ENCODE measurements at regions not wholly inside any gene's neighbourhood (a gene's known extent, or its start where the extent isn't known, plus 50 kb on each side); places are given as distances from the start of the nearest gene placed in this dataset.

DNA sequence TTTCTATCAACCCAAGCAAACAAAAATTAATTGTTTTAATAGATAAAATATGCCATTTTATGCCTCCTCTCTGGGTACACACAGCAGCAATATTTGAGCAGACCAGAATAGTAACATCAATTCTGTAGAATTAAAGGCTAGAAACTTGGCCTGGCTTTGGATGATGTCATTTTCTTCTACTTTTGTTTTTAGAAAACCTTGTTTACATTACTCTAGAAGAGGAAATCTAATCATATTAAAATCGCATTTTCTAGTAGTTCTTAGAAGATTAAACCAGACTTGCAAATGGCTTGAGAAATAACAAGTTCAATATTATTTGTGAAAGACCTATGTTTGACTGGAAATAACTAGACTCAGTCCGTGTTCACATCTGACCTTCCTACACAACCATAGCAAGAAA, 102.3 kb upstream of the RFX8 start:
- intact Hi-C loops (cut with DNase I; ENCODE audit: low total_unique reads): no loop called here
- Histone ChIP-seq H3K9me3 (no peaks in the 10 kb centered on the region), H3K27ac (no peak overlapping the region), H3K4me1 (no peaks in the 10 kb centered on the region), H3K36me3 (no peaks in the 10 kb centered on the region), H3K27me3 (no peaks in the 10 kb centered on the region), H3K4me3 (no peak overlapping the region)
- in situ Hi-C loops (cut with MboI; ENCODE audit: low pct_ligation_motif_present in 1 of 4, low pct_unique_long_range_greater_than_20kb in 1 of 4, low sequenced_read_pairs in 3 of 4): no loop called here
- WGBS, 2 donors (ENCODE audit: low coverage in 1 of 2): 51 to 60% methylated on average over 2 of the region's 2 CpGs
- no peak for TF ChIP-seq POLR2A (IDR thresholded peaks at IDR 0.05)
- TF ChIP-seq, protein P1, sequence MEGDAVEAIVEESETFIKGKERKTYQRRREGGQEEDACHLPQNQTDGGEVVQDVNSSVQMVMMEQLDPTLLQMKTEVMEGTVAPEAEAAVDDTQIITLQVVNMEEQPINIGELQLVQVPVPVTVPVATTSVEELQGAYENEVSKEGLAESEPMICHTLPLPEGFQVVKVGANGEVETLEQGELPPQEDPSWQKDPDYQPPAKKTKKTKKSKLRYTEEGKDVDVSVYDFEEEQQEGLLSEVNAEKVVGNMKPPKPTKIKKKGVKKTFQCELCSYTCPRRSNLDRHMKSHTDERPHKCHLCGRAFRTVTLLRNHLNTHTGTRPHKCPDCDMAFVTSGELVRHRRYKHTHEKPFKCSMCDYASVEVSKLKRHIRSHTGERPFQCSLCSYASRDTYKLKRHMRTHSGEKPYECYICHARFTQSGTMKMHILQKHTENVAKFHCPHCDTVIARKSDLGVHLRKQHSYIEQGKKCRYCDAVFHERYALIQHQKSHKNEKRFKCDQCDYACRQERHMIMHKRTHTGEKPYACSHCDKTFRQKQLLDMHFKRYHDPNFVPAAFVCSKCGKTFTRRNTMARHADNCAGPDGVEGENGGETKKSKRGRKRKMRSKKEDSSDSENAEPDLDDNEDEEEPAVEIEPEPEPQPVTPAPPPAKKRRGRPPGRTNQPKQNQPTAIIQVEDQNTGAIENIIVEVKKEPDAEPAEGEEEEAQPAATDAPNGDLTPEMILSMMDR (IDR thresholded peaks at IDR 0.05): no peak
- no peak for TF ChIP-seq EP300 (IDR thresholded peaks at IDR 0.05; ENCODE audit: low read depth)
- TF ChIP-seq POLR2AphosphoS5 (IDR thresholded peaks at IDR 0.05): no peak
- no peak for DNase-seq

DNA sequence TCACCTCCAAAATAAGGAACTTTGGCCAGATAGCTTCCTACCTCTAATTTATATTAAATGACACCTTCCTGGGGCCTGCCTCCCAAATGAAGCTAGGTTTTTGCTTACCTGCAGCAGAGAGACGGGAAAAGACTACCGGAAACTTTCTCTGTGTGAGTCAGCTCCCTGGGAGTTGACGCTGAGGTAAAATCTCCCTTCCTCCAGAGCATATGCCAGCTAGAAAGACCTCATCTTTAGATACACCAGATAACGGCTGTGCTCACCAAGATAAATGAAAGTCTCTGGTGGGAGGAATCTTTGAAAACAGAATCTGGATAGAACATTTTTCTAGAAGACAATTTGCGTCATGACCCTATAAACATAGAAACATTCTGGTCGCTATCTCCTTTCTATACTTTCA, 99.7 kb upstream of the RFX8 start:
- no peaks in the 10 kb centered on the region for H3K9me3 ChIP-seq
- TF ChIP-seq EP300 (IDR thresholded peaks at IDR 0.05; ENCODE audit: low read depth) (no peak), POLR2A (IDR thresholded peaks at IDR 0.05) (no peak), POLR2AphosphoS5 (IDR thresholded peaks at IDR 0.05) (no peak)
- TF ChIP-seq, protein P1 (IDR thresholded peaks at IDR 0.05): no peak
- in situ Hi-C loops (cut with MboI; ENCODE audit: low pct_ligation_motif_present in 1 of 4, low pct_unique_long_range_greater_than_20kb in 1 of 4, low sequenced_read_pairs in 3 of 4) (no loop called here), intact Hi-C loops (cut with DNase I; ENCODE audit: low total_unique reads) (no loop called here)
- H3K4me1 ChIP-seq: no peaks in the 10 kb centered on the region
- WGBS, 2 donors (ENCODE audit: low coverage in 1 of 2): 93 to 96% methylated on average over 3 to 6 of the region's 6 CpGs
- no peaks in the 10 kb centered on the region for H3K27me3 ChIP-seq
- H3K27ac ChIP-seq: no peak overlapping the region
- H3K36me3 ChIP-seq: no peaks in the 10 kb centered on the region
- DNase-seq: no peak
- H3K4me3 ChIP-seq: no peak overlapping the region

DNA sequence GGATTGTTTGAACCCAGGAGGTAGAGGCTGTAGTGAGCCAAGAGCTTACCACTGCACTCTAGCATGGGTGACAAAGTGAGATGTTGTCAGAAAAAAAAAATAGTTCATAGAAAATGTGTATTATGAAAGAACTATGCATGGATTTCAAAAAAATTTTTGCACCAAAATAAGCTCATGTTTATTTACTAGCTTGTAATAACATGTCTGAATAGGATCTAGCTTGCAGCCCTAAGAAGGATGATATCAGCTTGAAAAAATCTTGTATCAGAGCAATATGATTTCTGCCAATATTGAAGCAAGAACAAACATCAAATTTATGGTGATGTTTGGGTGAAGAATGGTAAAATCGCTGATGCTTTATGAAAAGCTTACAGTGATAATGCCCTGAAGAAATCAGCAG, 97.0 kb upstream of the RFX8 start:
- no peaks in the 10 kb centered on the region for H3K36me3 ChIP-seq
- in situ Hi-C loops (cut with MboI; ENCODE audit: low pct_ligation_motif_present in 1 of 4, low pct_unique_long_range_greater_than_20kb in 1 of 4, low sequenced_read_pairs in 3 of 4) (no loop called here), intact Hi-C loops (cut with DNase I; ENCODE audit: low total_unique reads) (no loop called here)
- TF ChIP-seq, protein P1 (IDR thresholded peaks at IDR 0.05): no peak
- TF ChIP-seq POLR2A (IDR thresholded peaks at IDR 0.05) (no peak), EP300 (IDR thresholded peaks at IDR 0.05; ENCODE audit: low read depth) (no peak), POLR2AphosphoS5 (IDR thresholded peaks at IDR 0.05) (no peak)
- no peaks in the 10 kb centered on the region for H3K9me3 ChIP-seq
- no peaks in the 10 kb centered on the region for H3K27me3 ChIP-seq
- 79% methylated on average over 1 of the region's 1 CpG; no CpG with 5 or more reads in 1 of the 2 donors for WGBS, 2 donors (ENCODE audit: low coverage in 1 of 2)
- DNase-seq: no peak
- H3K27ac ChIP-seq: no peak overlapping the region
- H3K4me1 ChIP-seq: peaks cover 0 to under 1% (median 0%) of the 10 kb centered on the region in 4 donors
- no peak overlapping the region for H3K4me3 ChIP-seq

DNA sequence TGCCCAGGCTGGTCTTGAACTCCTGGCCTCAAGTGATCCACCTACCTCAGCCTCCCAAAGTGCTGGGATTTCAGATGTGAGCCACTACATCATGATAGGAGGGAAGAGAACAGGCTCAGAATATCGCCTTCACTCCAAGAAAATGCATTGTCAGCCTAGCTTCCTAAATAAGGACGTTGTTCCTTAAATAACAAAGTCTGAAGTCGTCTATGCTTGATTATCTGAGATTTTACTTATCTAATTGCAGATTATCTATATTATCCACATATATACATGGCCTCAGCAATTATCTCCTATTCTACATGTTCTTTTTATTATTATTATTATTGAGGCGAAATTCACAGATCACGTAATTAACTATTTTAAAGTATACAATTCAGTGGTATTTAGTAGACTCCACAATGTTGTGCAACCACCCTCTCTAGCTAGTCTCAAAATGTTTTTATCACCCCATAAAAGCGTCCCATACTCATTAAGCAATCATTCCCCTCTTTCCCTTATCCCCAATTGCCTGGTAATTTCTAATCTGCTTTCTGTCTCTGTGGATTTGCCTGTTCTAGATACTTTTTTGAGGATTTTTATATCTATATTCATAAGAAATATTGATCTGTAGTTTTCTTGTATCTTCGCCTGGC, 95.1 kb upstream of the RFX8 start:
- Histone ChIP-seq H3K9me3 (no peaks in the 10 kb centered on the region), H3K27ac (no peak overlapping the region), H3K27me3 (peaks cover 6% of the 10 kb centered on the region), H3K4me1 (peaks cover 0 to 7% (median 0%) of the 10 kb centered on the region in 4 donors), H3K36me3 (no peaks in the 10 kb centered on the region), H3K4me3 (no peak overlapping the region)
- 66 to 74% methylated on average over 7 of the region's 7 CpGs for WGBS, 2 donors (ENCODE audit: low coverage in 1 of 2)
- intact Hi-C loops (cut with DNase I; ENCODE audit: low total_unique reads) (no loop called here), in situ Hi-C loops (cut with MboI; ENCODE audit: low pct_ligation_motif_present in 1 of 4, low pct_unique_long_range_greater_than_20kb in 1 of 4, low sequenced_read_pairs in 3 of 4) (no loop called here)
- no peak for TF ChIP-seq POLR2A (IDR thresholded peaks at IDR 0.05)
- TF ChIP-seq, protein P1 (IDR thresholded peaks at IDR 0.05): no peak
- no peak for TF ChIP-seq POLR2AphosphoS5 (IDR thresholded peaks at IDR 0.05)
- TF ChIP-seq EP300 (IDR thresholded peaks at IDR 0.05; ENCODE audit: low read depth): no peak
- DNase-seq: no peak

Measured in transverse colon (tissue), 4 donors.